ENCODE measurements at regions not wholly inside any gene's neighbourhood (a gene's known extent, or its start where the extent isn't known, plus 50 kb on each side); places are given as distances from the start of the nearest gene placed in this dataset.

GRCh38 chr9:8074713-8075286 lies 275.2 kb upstream of the DMAC1 start:
- DNase-seq = no peak

- DNase-seq = no peak
Observed at GRCh38 chr9:8071445-8071798, 271.8 kb upstream of the DMAC1 start.

GRCh38 chr9:8070779-8071444 lies 271.3 kb upstream of the DMAC1 start:
- DNase-seq = no peak

GRCh38 chr9:8062459-8062858 lies 262.9 kb upstream of the DMAC1 start:
- DNase-seq = no peak

- DNase-seq = no peak
Observed at GRCh38 chr9:8053501-8053900, 253.9 kb upstream of the DMAC1 start.

- DNase-seq = no peak
Observed at GRCh38 chr9:8052991-8053390, 253.4 kb upstream of the DMAC1 start.

- DNase-seq = no peak
Observed at GRCh38 chr9:8037745-8038144, 238.2 kb upstream of the DMAC1 start.

GRCh38 chr9:8036914-8037524 lies 237.4 kb upstream of the DMAC1 start:
- no peak for DNase-seq

GRCh38 chr9:8033794-8034193 lies 234.2 kb upstream of the DMAC1 start:
- no peak for DNase-seq

- DNase-seq = no peak
Observed at GRCh38 chr9:8030095-8030494, 230.5 kb upstream of the DMAC1 start.

GRCh38 chr9:8027351-8027750 lies 227.8 kb upstream of the DMAC1 start:
- no peak for DNase-seq

- no peak for DNase-seq
Observed at GRCh38 chr9:8025551-8025950, 226.0 kb upstream of the DMAC1 start.

GRCh38 chr9:8020186-8020585 lies 220.6 kb upstream of the DMAC1 start:
- no peak for DNase-seq

- no peak for DNase-seq
Observed at GRCh38 chr9:8019636-8020035, 220.1 kb upstream of the DMAC1 start.

GRCh38 chr9:8014997-8015682 lies 215.6 kb upstream of the DMAC1 start:
- no peak for DNase-seq

- DNase-seq = no peak
Observed at GRCh38 chr9:8012986-8013385, 213.4 kb upstream of the DMAC1 start.

GRCh38 chr9:8011974-8012373 lies 212.4 kb upstream of the DMAC1 start:
- DNase-seq = no peak

- no peak for DNase-seq
Observed at GRCh38 chr9:7996558-7996957, 197.0 kb upstream of the DMAC1 start.

GRCh38 chr9:7988644-7989280 lies 189.2 kb upstream of the DMAC1 start:
- no peak for DNase-seq

- no peak for DNase-seq
Observed at GRCh38 chr9:7984692-7985091, 185.1 kb upstream of the DMAC1 start.

- no peak for DNase-seq
Observed at GRCh38 chr9:7984203-7984602, 184.6 kb upstream of the DMAC1 start.

GRCh38 chr9:7983490-7983889 lies 183.9 kb upstream of the DMAC1 start:
- DNase-seq = no peak

- DNase-seq = no peak
Observed at GRCh38 chr9:7982907-7983306, 183.3 kb upstream of the DMAC1 start.
